Activated CD8-positive, alpha-beta memory T cell treated with anti-CD3 and anti-CD28 coated beads, Interleukin-2, amount 50 U/mL, for 24 hours (primary cell): ENCODE measurements at regions not wholly inside any gene's neighbourhood (a gene's known extent, or its start where the extent isn't known, plus 50 kb on each side); places are given as distances from the start of the nearest gene placed in this dataset.

Experiments used
- DNase-seq: peaks from one replicate; pipeline ENCODE4 v3.0.0-alpha.2; 2020; ENCODE audit errors: extremely low read depth

DNA sequence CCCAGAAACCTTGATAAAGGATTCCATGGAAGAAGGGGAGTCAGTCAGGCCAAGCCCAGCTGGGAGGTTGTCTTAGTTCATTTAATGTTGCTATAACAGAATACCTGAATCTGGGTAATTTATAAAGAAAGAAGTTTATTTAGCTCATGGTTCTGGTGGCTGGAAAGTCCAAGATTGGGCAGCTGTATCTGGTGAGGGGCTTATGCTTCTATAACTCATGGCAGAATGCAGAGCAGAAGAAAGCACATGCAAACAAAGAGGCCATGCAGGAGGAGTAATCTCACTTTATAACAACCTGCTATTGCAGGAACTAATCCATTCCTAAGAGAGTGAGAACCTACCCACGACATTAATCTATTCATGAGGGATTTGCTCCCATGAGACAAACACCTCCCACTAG is 54.2 kb upstream of the ANKRD1 start:
- no peak for DNase-seq

DNA sequence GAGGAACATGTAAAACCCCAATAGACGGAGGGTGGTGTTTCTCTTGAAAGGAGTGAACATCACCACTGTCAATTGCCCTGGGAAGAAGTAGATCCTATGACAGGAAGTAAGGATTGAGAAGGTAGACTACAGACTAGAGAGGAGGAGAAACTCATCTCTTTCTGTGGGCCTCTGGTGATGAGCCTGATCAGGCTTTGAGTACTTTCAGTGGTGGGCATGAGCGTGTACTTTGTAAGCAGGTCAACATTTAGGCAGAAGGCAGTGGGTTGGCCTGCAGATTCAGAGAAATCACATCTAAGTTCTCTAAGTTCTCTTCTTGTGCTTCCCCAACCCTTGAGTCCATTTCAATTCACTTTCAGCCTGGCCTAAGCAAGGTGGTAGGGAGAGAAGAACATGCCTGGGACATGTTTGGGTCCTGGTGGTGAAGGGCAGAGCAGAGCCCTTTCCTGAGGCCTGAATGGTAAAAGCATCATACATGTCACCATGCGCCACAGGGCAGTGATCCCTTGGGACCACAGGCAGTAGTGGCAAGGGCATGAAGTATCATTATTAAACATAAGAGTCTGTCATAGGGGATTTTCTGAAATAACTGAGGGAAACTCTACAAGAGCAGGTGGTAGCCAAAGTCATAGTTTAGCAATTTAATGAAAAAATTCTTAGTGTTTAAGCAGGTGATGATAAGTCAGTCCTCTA is 56.4 kb upstream of the ANKRD1 start:
- DNase-seq: no peak

DNA sequence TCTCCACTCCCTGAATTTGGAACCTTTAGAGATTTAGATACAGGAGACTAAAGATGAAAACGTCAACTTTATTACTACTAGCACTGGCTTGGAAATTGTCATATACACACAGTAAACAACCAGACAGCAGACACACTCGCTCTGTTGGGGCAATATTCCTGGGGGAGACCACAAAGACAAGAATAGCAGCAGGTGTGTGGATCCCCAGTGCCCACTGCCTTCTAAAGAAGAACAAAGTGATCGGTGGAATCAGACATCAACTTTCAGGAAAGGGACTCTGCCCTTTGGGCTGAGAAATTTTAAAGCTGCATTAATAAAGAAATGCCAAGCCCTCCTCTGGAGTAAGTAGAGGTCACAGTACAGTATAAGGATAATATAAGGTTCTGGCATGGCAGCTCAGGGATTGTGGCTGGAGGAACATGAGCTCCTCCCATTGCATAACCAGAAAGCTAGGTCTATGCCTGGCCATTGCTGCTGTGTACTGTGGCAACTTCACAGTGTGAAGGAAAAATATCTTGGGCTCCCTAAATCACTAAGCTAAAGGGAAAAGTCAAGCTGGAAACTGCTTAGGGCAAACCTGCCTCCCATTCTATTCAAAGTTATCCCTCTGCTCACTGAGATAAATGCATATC is 57.1 kb upstream of the ANKRD1 start:
- DNase-seq: no peak

DNA sequence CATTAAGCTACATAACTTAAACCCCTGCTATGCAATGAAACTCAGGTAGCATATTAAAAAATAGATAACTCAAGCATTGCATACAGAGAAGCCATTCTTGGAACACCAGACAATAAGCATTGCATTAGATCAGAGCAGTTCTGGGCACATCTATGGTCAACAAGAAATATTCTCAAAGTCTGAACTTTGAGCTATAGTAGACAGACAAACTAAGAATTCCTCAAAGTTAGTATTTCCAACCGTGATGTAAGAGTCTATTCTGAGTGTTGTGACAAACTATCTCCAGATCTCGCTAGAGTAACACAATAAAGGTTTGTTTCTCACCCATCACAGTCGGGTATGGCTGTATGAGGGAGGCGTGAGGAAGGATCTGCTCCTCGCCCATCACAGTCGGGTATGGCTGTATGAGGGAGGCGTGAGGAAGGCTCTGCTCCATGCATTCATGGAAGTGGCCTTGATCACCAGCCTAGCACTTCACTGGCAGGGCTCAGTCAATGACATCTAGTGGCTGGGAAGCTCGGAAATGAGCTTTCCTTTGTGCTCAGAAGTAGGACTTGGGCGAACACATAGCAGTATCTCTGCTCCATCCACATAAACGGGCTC is 61.6 kb upstream of the ANKRD1 start:
- no peak for DNase-seq

DNA sequence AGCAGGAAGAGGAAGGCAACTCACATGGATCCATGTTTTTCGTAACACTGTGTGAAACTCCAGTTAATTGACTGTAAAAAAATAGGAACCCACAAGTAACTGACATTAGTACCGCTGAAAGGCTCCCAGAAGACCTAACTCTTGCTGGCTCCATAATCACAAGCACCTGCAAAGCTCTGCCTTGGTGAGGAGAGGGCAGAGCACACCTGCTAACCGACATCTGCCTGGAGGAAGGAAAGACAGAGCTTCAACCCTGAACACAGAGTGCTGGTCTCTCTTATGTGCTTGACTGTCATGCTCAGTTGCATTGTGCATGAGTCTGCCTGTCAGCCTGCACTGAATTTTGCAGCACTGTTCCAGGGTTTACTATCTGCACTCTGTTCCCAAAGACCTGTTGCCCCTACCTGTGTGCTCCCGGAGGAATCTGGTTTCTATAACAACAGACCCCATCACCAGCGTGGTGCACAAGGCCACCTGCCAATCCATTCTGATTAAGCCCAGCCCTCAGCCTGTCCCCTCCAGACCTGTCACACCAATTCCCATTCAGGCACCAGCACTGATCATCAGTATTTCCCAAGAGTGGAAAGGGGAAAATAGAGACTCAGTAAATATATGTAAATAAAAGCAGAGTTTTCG is 63.1 kb upstream of the ANKRD1 start:
- no peak for DNase-seq

DNA sequence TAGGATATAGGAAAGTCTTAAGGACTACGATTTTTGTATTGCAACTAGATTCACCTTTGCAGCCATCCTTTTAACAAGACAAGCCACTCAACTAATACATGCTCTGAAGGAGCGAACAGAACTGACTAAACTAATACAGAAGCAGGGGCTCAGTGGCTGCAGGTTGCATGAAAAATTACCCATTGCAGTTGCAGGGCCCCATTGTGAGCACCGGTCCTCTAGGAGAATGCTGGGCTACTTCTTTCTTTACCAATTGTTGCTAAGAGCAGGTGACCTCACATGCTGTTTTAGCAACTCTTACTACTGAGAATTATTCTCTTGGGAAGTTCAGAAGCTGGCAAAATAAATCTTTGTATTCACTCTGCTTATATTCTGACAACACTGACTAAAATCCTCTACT is 64.0 kb upstream of the ANKRD1 start:
- no peak for DNase-seq

DNA sequence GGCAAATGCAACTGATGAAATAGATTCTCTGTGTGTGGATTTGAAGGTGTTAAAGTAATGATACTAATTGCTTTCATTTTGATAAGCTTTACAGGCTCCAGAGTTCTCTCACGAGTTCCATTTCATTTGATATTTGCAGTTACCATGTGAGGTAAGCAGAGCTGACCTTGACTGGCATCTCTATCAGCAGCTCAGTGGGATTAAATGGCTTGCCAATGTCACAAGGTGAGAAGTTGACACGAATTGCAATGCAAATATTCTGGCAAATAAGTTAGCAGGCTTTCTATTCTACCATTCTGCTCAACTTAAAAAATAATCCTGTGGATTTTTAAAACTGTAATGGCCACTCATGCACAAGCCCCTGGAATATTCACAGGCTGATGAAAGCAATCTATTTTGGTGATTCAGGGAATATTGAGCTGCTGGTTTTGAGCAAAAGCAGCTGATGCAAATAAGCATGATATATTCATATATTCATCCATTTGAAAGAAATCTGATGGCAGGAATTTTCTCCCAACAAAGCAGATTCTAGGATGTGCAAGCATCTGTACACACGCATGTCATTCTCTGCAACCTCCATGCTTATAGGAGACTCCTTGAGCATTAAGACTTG is 64.5 kb upstream of the ANKRD1 start:
- DNase-seq: no peak

DNA sequence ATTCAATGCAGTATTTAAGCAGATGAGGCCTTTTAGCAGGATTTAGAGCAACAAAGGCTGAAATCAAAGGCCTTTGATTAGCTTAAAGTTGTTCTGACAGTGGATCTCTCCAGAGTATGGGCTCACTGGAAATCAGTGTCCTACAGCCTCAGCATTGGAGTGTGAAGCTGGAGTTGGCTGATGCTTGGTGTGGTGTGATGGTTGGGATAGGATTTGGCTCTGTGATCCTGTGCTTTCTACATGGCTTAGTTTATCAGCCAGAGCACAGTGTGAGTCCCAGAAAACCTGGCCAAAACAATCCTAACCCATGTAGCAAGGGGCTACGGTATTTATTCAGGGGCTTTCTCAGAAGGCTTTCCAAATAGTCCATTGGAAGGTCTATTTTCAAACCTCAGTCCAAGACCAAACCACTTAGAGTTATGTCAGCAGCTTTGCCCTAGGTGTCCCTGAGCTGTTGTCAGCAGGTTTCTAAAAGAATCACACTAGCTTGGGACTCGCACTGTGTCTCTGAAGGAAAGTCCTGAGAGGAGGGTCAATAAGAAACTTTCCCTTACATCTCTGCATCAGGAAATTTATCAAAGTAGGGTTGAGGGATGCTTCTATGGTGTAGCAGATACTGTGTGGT is 65.4 kb upstream of the ANKRD1 start:
- DNase-seq: no peak

DNA sequence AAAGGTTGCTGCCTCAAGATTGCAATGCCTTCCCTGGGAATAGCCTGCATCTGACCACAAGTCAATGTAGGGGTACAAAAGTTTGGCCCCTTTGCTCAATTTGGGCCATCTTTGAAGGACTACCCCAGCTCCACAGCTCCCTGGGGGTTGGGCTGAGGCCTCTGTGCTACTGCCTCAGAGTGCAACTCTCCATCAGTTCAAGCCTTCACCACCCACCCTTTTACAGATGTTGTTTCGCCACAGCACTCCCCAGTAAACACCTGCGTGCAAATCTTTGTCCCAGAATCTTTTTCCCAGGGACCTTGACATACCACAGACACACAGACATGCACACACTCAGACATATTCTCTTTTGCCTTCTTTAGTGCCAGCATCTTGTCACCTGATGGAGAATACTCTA is 66.0 kb upstream of the ANKRD1 start:
- no peak for DNase-seq

DNA sequence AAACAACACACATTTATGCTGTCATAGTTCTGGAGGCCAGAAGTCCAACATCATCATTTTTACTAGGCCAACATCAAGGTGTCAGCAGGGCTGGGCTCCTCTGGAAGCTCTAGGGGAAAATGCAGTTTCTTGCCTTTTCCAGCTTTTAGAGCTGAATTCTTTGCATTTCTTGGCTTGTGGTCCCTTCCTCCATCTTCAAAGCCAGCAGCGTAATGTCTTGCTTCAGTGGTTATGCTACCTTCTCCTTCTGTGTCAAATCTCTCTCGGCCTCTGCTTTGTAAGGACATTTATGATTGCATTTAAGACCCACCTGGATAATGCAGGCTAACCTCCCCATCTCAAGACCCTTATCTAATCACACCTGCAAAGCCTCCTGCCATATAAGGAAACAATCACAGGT is 66.5 kb upstream of the ANKRD1 start:
- no peak for DNase-seq

DNA sequence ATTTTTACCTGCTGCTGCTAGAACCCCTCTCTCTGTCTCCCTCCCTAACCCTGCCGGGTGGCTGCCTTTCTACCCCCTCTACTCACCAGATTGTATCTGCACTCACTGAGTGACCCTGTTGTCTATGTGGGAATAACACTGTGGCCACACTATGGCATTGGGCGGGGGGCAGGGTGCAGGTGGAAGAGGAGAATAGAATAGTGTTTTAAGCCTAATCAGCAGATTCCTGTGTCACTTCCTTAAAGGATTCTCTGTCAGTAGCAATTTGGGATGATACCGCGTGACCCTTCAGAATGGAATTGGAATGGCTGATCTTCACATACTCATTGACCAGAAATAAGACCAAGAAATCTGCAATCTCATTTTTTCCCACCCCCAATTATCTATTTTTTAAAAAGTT is 67.1 kb upstream of the ANKRD1 start:
- DNase-seq: no peak

DNA sequence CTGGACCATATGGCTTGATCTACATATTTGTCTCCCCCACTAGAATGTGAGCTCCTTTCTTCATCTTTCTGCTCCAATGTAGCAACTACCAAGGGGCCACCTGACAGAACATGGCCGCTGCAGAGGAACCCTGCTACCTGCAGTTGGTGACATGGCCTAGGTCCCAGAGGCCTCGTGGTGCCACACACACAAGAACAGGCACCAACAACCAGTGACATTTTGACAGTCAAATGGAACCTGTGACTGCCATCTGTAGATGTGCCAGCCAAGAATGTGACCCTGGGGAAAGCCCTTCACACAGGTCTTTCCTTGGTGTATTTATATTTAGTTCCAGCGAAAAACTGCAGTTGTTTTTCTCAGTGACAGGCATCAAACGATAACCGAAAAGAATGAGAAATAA is 67.9 kb upstream of the ANKRD1 start:
- DNase-seq: no peak

DNA sequence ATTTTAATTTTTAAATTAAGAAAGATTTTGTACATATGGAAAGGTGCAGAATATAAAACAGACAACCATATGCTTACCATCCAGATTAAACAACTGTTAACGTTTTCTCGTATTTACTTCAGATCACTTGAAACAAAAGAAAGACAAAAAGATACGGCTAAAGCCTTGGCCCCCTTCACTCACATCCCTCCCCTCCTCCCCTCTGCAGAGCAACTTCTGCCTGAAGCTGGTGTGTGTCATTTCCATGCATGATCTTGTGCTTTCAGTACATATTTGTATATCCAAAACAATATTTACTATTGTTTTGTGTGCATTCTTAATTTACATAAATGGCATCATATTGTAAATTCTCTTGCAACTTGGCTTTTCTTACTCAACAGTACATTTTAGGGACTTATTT is 68.5 kb upstream of the ANKRD1 start:
- no peak for DNase-seq

DNA sequence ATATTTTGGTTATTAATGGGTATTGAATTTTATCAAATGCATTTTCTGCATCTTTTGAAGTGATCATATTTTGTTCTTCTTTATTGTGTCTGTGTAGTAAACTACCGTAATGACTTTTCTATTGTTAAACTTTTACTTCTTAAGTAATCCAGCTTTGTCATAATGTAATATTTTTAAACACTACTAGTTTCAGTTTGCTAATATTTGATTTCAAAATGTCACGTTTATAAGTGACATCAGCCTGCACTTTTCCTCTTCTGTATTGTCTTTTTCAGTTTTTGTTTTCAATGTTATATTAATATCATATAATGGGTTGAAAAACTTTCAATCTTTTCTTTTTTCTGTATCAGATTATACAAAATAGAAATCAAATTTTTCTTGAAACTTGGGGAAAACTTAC is 71.6 kb upstream of the ANKRD1 start:
- DNase-seq: no peak

DNA sequence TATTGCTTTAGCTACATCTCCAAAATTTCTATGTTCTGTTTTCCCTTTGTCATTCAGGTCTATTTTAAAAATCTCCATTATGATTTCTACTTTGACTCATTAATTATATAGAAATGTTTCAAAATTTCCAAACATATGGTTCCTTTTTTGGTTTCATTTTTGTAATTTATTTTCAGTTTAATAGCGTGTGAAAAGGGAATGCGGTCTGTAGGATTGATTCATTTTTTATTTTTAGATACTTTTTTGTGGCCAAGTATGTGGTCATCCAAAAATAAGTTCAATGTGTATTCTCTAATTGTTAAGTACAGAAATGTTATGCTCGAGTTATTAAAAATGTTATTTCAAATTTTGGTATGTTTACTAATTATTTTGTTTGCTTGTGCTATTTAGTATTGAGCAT is 72.5 kb upstream of the ANKRD1 start:
- no peak for DNase-seq

DNA sequence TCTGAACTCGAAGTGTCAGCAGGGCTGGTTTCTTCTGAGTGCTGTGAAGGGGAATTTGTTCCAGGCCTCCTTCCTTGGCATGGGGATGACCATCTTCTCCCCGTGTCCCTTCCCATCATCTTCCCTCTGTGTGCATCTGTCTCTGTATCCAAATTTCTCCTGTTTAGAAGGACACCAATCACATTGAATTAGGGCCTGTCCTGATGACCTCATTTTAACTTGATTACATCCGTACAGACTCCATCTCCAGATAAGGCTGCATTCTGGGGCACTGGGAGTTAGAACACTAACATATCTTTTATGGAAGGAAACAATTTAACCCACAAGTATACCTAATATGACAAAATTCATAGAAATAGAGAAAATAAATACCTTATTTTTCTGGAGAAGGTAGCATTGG is 76.8 kb upstream of the ANKRD1 start:
- DNase-seq: no peak

DNA sequence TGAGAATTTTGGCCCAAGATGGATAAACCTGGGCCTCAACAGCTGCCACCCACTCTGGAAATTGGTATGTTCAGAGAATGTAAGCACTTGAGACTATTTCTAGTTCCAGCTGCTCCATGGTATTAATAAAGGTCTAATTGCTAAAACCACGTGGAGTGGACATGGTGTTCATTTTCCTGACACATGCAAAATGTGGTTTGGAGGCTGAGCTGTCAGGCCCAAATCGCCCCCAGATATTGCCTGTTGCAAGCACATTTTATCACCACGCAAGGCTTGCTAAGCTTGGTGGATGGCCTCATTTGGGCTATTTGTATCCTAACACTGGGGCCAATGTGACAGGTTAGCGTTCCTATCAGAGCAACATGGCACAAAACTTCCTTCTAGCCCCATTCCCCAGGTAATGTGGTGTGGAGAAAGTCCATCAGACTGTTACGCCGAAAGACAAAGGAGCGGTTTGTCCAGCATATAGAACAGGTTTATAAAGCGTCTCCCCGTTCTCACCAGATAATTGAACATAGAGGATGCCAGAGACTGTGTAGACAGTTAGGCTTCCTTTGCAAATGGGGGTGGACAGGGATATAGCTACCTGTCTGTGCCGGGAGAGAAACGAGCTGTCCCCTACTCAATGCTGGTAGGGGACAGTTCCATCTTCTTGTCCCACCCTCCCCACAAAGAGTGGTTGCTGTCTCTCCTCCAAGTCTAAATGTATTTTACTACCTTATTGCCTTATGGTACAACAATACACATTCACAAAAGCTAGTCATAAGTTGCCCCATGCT is 78.0 kb upstream of the ANKRD1 start:
- DNase-seq: no peak

DNA sequence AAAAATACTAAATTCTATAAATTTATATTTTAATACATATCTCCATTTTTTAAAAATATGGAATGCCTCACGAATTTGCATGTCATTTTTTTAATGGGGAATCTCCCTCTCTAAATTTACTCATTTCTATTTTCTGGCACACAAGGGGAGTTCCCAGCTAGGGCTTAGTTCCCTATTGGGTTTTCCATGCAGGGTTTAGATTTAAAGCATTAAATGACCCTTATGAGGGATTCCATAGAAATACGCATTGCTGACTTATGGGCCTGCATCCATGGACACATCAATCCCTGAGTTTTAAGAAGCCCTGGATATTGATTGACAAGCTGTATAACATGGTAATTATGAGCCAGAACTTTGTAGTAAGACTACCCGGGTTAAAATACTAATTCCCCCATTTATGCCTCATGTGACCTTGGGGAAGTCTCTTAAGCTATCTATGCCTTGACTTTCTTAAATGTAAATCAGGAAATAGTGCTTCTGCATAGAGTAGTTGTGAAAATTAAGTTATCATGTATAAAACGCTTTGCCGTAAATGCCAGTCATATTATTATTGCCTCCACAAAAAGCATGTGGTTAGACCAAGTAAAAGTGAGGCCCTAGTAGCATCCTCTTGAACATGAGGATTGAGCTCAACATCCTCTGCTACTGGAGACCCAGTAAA is 78.8 kb upstream of the ANKRD1 start:
- DNase-seq: no peak

DNA sequence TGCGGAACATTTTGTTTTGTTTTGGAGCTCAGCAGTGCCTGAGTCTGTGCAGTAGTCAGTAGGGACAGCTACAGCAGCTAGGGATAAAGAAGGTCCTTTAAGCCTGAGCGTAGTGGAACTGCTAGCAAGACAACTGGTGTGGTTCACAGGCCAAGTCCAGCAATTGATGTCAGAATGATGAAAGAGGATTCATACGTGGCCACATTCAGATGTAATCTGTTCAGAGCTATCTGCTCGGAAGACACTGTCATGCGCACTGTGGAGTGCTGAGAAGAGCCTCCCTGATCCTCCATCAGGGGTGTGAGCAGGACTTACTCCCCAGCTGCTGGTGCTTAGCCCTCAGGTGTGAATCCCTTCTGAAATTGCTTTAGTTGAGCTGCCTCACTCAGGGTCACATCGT is 79.6 kb upstream of the ANKRD1 start:
- no peak for DNase-seq

DNA sequence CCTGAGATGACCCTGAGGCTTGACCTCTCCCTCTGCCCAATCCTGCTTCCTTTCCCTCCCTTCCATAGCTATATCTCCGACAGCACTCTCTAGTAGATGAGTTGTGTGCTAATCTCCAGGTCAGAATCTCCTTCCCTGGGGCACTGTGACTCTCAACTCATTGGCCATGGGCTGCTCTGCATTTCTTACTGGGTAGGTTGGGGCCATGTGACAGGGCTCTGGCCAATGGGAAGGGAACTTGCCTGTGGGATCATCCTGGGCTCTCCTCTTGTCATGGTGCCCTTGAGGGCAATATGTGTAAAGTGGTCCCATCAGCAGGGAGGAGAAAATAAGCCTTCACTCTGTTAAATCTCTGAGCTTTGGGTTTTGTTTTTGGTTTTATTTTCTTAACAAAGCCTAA is 80.1 kb upstream of the ANKRD1 start:
- DNase-seq: no peak

DNA sequence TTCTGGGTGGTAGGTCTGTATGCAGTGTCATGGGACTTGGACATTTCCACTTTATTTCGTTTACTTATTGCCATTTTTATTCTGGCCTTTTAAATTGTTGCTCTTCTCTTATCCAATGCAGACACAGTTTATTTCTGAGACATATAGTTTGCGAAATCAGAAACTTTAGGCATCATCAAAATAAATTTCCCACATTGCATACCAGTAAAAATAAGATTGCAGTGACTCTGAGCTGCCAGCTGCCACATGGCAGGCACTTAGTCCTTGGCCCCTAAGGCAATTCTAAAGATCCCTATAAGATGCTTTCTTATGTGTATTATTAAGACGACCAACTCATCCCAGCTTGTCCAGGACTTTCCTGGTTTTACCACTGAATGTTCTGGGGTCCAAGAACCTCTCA is 81.8 kb upstream of the ANKRD1 start:
- DNase-seq: no peak
